K562 (cell line): ENCODE measurements at regions not wholly inside any gene's neighbourhood (a gene's known extent, or its start where the extent isn't known, plus 50 kb on each side); places are given as distances from the start of the nearest gene placed in this dataset.
A peak's percentile ranks its signal among the peaks of the same experiment; 100 is the strongest.

Experiments
- ATAC-seq: fragments of 200-7000 bp; cut with Tn5 transposase; 3 replicates; pipeline ENCODE4 v1.9.1; 2020; ENCODE audit warnings: moderate library complexity
- BruUV-seq: library from RNA; stranded (reverse); fragments of 400-500 nt; replicated peaks from 2 replicates; lab custom pipeline; 2021; lab: Mats Ljungman, UMichigan
- CTCF ChIA-PET: fragments of 300-600 bp; formaldehyde crosslinking; extraction: SDS; loops from one replicate; lab custom pipeline; 2021; ENCODE audit warnings: low intra/inter-chr PET ratio; lab: Yijun Ruan, JAX
- POLR2A ChIA-PET: fragments of 300-600, 350-650 bp; sonication (Branson Sonifier 250); formaldehyde crosslinking; extraction: SDS; loops from one replicate; lab custom pipeline; 2021; ENCODE audit warnings: antibody characterized with exemption, inconsistent platforms; lab: Yijun Ruan, JAX
- DNase-seq, 4 experiments: peaks; one replicate each; pipeline versions ENCODE4 v3.0.0 to v3.0.0-alpha.2; 2011 to 2018; ENCODE audit warnings: low spot score in 3 of 4, mixed read lengths in 3 of 4; ENCODE audit errors: extremely low read depth in 1 of 4
- FAIRE-seq: peaks from 2 replicates; lab custom pipeline; 2011; peaks lifted over from hg19 to GRCh38; lab: Jason Lieb, UNC
- H2AFZ ChIP-seq: 2 replicates; pipeline ENCODE4 v1.6.0; 2011; ENCODE audit warnings: low read depth, low read length, control low read depth, inconsistent platforms
- H3K27ac ChIP-seq: fragments of 200-600 bp; 3 replicates; pipeline ENCODE4 v1.8.0; 2011; ENCODE audit warnings: low read depth, mild to moderate bottlenecking, control low read depth, inconsistent platforms, low read length, moderate library complexity, mixed read lengths; ENCODE audit errors: extremely low read depth
- H3K27me3 ChIP-seq, 2 experiments: fragments of 300-600 bp in 1 of 2; 2 replicates in 1 of 2; 3 replicates in 1 of 2; pipeline versions ENCODE4 v1.6.0 to v1.8.0; 2011; ENCODE audit warnings: inconsistent platforms in 2 of 2, low read length in 2 of 2, mild to moderate bottlenecking in 1 of 2, mixed read lengths in 1 of 2, moderate library complexity in 1 of 2; ENCODE audit not compliant: control insufficient read depth in 2 of 2, insufficient read depth in 2 of 2
- H3K36me3 ChIP-seq: fragments of 300-600 bp; 3 replicates; pipeline ENCODE4 v1.8.0; 2011; ENCODE audit warnings: mild to moderate bottlenecking, low read length, inconsistent platforms; ENCODE audit not compliant: control insufficient read depth, insufficient read depth
- H3K4me1 ChIP-seq, 2 experiments: fragments of 200-600 bp in 1 of 2; replicated peaks in 1 of 2; 2 replicates in 1 of 2; 3 replicates in 1 of 2; pipeline versions ENCODE4 v1.5.1 to v1.8.0; 2011; ENCODE audit warnings: inconsistent platforms in 2 of 2, low read length in 2 of 2, mild to moderate bottlenecking in 1 of 2, mixed read lengths in 1 of 2, moderate library complexity in 1 of 2; ENCODE audit not compliant: control insufficient read depth in 2 of 2, insufficient read depth in 2 of 2
- H3K4me2 ChIP-seq: 2 replicates; pipeline ENCODE4 v1.6.1; 2011; ENCODE audit warnings: low read length, control low read depth, inconsistent platforms, mixed read lengths; ENCODE audit not compliant: insufficient read depth
- H3K4me3 ChIP-seq: fragments of 200-600 bp; sonication (generic), shearing (Covaris generic); 2 replicates; pipeline ENCODE4 v1.5.1; 2016; ENCODE audit warnings: control low read depth, inconsistent platforms
- H3K79me2 ChIP-seq: fragments of 200-600 bp; 3 replicates; pipeline ENCODE4 v1.8.0; 2011; ENCODE audit warnings: low read length, inconsistent platforms; ENCODE audit not compliant: control insufficient read depth, insufficient read depth
- H3K9ac ChIP-seq, 2 experiments: 2 replicates each; pipeline versions ENCODE4 v1.6.0 to v1.6.1; 2011; ENCODE audit warnings: low read depth in 2 of 2, low read length in 2 of 2, control low read depth in 1 of 2, inconsistent platforms in 1 of 2, mild to moderate bottlenecking in 1 of 2, mixed read lengths in 1 of 2; ENCODE audit not compliant: insufficient read depth in 1 of 2
- H3K9me1 ChIP-seq: one replicate; pipeline ENCODE4 v1.6.0; 2011; ENCODE audit warnings: inconsistent platforms, mild to moderate bottlenecking, low read length, moderate library complexity; ENCODE audit not compliant: control insufficient read depth, insufficient read depth
- H3K9me3 ChIP-seq: replicated peaks from 2 replicates; pipeline ENCODE4 v1.5.1; 2011; ENCODE audit warnings: low read depth, low read length, inconsistent platforms; ENCODE audit not compliant: control insufficient read depth, insufficient read depth
- H4K20me1 ChIP-seq: replicated peaks from 2 replicates; pipeline ENCODE4 v1.6.1; 2011; ENCODE audit warnings: low read length, inconsistent platforms, mixed read lengths; ENCODE audit not compliant: control insufficient read depth, insufficient read depth
- CEBPB ChIP-seq: fragments of 450-650 bp; IDR thresholded peaks from 2 replicates; pipeline ENCODE4 v1.6.1; 2016; ENCODE audit warnings: missing genetic modification characterization, missing compliant biosample characterization
- CEBPG ChIP-seq, 3 experiments: fragments of 200-800 bp in 1 of 3; sonication (Bioruptor generic) in 1 of 3; sonication (generic) in 1 of 3; formaldehyde crosslinking in 1 of 3; IDR thresholded peaks in 2 of 3; conservative IDR thresholded peaks in 1 of 3; 2 replicates each; pipeline versions ENCODE4 v1.6.1 to v1.8.0; 2016 to 2022; ENCODE audit warnings: missing compliant biosample characterization in 2 of 3, missing genetic modification characterization in 2 of 3, mild to moderate bottlenecking in 1 of 3, missing genetic modification reagents in 1 of 3
- DIDO1 ChIP-seq: fragments of 450-650 bp; IDR thresholded peaks from 2 replicates; pipeline ENCODE4 v1.6.1; 2016; ENCODE audit warnings: low read depth, missing biosample characterization, missing genetic modification characterization
- ELF2 ChIP-seq: fragments of 250-450 bp; sonication (Bioruptor Pico); IDR thresholded peaks from 2 replicates; pipeline ENCODE4 v1.5.0; 2021; ENCODE audit warnings: mild to moderate bottlenecking
- GABPB2 ChIP-seq: fragments of 250-450 bp; sonication (Bioruptor Pico); conservative IDR thresholded peaks from 2 replicates; pipeline ENCODE4 v1.5.1; 2021; ENCODE audit warnings: mild to moderate bottlenecking
- PHB ChIP-seq: fragments of 250-450 bp; sonication (Bioruptor Pico); IDR thresholded peaks from 2 replicates; pipeline ENCODE4 v1.5.0; 2021
- THRAP3 ChIP-seq: fragments of 450-650 bp; IDR thresholded peaks from 2 replicates; pipeline ENCODE4 v1.6.1; 2016; ENCODE audit warnings: mild to moderate bottlenecking, inconsistent platforms, borderline replicate concordance
- ZNF253 ChIP-seq: fragments of 250-450 bp; sonication (Bioruptor Pico); conservative IDR thresholded peaks from 2 replicates; pipeline ENCODE4 v1.6.1; 2021; ENCODE audit warnings: mild to moderate bottlenecking
- ZNF324 ChIP-seq: fragments of 250-450 bp; sonication (Bioruptor Pico); IDR thresholded peaks from 2 replicates; pipeline ENCODE4 v1.4.0; 2020; ENCODE audit warnings: mild to moderate bottlenecking
- ZNF589 ChIP-seq: fragments of 200-800 bp; sonication (Bioruptor generic); IDR thresholded peaks from 2 replicates; pipeline ENCODE4 v1.6.1; 2016; ENCODE audit warnings: low read depth, missing genetic modification characterization, missing compliant biosample characterization
- WGBS: fragments of 100-300 bp; shearing (Covaris generic); methylation state at CpG from one replicate; pipeline ENCODE4 v1.1.6; 2016; ENCODE audit warnings: low coverage, mixed read lengths; ENCODE audit not compliant: insufficient coverage; ENCODE audit errors: missing lambda C conversion rate; 5-methylcytosine and 5-hydroxymethylcytosine counted together
- in situ Hi-C: fragments of 300-500 bp; cut with MboI; formaldehyde crosslinking; loops from 4 replicates; pipeline ENCODE4 v1.15.0; 2018; ENCODE audit warnings: inconsistent platforms, mixed read lengths
- intact Hi-C: fragments of 100-400 bp; cut with micrococcal nuclease; formaldehyde crosslinking; loops from 2 replicates; pipeline ENCODE4 v1.14.2; 2022
- TF ChIP-seq, protein P1 (sequence below): sonication (generic); formaldehyde crosslinking; IDR thresholded peaks from 2 replicates; pipeline ENCODE4 v1.8.0; 2023; ENCODE audit warnings: mild to moderate bottlenecking, missing genetic modification reagents
- TF ChIP-seq, protein P2 (sequence below): fragments of 250-450 bp; sonication (Bioruptor Pico); IDR thresholded peaks from 2 replicates; pipeline ENCODE4 v1.4.0; 2020; ENCODE audit warnings: mild to moderate bottlenecking, moderate library complexity, borderline replicate concordance
- TF ChIP-seq, protein P3 (sequence below): fragments of 450-650 bp; formaldehyde crosslinking; IDR thresholded peaks from 2 replicates; pipeline ENCODE4 v1.4.0; 2020; ENCODE audit warnings: mild to moderate bottlenecking, mixed read lengths
- TF ChIP-seq, protein P4 (sequence below): fragments of 250-450 bp; sonication (Bioruptor Pico); IDR thresholded peaks from 2 replicates; pipeline ENCODE4 v1.5.1; 2021; ENCODE audit warnings: mild to moderate bottlenecking
- TF ChIP-seq, protein P5 (sequence below): fragments of 450-650 bp; formaldehyde crosslinking; IDR thresholded peaks from 2 replicates; pipeline ENCODE4 v1.4.0; 2020; ENCODE audit warnings: mild to moderate bottlenecking, moderate library complexity

DNA sequence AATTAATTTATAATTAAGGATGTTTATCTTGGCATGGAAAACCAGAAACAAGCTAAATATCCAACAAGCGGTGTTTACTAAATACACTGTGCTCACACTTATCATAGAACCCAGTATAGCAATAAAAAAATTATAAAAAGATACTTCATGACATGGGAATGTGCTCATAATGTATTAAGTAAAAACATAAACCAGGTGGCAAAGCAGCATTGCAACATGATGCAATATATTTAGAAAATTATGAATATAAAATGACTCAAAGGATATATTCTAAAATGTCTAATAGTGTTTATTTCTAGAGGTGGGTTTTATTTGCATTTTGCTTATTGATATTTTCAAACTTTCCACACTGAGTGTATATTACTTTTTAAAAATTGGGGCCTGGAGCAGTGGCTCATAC lies 84.4 kb upstream of the ATL2 start:
- DNase-seq, result no peak
- CTCF ChIA-PET, result no interaction called here
- FAIRE-seq, result no peak
- 0 out of 2 replicates have a peak, but pooled peaks have one; percentile 15 for TF ChIP-seq CEBPB (tag)
- no peak for TF ChIP-seq ZNF589 (CRISPR knock-in tag)
- no peak for TF ChIP-seq PHB (CRISPR knock-in tag)
- no peak for TF ChIP-seq ZNF324
- TF ChIP-seq, protein P1, sequence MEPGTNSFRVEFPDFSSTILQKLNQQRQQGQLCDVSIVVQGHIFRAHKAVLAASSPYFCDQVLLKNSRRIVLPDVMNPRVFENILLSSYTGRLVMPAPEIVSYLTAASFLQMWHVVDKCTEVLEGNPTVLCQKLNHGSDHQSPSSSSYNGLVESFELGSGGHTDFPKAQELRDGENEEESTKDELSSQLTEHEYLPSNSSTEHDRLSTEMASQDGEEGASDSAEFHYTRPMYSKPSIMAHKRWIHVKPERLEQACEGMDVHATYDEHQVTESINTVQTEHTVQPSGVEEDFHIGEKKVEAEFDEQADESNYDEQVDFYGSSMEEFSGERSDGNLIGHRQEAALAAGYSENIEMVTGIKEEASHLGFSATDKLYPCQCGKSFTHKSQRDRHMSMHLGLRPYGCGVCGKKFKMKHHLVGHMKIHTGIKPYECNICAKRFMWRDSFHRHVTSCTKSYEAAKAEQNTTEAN (CRISPR knock-in tag), result no peak
- TF ChIP-seq CEBPG (CRISPR knock-in tag; IDR thresholded peaks at IDR 0.05), result no peak
- peak; percentile 48 to 73 for TF ChIP-seq CEBPG (tag; conservative IDR thresholded peaks at IDR 0.05 in 1 of 2, IDR thresholded peaks at IDR 0.05 in 1 of 2)
- no peak for TF ChIP-seq ELF2 (CRISPR knock-in tag)
- TF ChIP-seq DIDO1 (tag), result no peak
- TF ChIP-seq, protein P2, sequence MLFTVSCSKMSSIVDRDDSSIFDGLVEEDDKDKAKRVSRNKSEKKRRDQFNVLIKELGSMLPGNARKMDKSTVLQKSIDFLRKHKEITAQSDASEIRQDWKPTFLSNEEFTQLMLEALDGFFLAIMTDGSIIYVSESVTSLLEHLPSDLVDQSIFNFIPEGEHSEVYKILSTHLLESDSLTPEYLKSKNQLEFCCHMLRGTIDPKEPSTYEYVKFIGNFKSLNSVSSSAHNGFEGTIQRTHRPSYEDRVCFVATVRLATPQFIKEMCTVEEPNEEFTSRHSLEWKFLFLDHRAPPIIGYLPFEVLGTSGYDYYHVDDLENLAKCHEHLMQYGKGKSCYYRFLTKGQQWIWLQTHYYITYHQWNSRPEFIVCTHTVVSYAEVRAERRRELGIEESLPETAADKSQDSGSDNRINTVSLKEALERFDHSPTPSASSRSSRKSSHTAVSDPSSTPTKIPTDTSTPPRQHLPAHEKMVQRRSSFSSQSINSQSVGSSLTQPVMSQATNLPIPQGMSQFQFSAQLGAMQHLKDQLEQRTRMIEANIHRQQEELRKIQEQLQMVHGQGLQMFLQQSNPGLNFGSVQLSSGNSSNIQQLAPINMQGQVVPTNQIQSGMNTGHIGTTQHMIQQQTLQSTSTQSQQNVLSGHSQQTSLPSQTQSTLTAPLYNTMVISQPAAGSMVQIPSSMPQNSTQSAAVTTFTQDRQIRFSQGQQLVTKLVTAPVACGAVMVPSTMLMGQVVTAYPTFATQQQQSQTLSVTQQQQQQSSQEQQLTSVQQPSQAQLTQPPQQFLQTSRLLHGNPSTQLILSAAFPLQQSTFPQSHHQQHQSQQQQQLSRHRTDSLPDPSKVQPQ (CRISPR knock-in tag), result no peak
- TF ChIP-seq, protein P3, sequence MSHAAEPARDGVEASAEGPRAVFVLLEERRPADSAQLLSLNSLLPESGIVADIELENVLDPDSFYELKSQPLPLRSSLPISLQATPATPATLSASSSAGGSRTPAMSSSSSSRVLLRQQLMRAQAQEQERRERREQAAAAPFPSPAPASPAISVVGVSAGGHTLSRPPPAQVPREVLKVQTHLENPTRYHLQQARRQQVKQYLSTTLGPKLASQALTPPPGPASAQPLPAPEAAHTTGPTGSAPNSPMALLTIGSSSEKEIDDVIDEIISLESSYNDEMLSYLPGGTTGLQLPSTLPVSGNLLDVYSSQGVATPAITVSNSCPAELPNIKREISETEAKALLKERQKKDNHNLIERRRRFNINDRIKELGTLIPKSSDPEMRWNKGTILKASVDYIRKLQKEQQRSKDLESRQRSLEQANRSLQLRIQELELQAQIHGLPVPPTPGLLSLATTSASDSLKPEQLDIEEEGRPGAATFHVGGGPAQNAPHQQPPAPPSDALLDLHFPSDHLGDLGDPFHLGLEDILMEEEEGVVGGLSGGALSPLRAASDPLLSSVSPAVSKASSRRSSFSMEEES (CRISPR knock-in tag), result no peak
- TF ChIP-seq, protein P4, sequence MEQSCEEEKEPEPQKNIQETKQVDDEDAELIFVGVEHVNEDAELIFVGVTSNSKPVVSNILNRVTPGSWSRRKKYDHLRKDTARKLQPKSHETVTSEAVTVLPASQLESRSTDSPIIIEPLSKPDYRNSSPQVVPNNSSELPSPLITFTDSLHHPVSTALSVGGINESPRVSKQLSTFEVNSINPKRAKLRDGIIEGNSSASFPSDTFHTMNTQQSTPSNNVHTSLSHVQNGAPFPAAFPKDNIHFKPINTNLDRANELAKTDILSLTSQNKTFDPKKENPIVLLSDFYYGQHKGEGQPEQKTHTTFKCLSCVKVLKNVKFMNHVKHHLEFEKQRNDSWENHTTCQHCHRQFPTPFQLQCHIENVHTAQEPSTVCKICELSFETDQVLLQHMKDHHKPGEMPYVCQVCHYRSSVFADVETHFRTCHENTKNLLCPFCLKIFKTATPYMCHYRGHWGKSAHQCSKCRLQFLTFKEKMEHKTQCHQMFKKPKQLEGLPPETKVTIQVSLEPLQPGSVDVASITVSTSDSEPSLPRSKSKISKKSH, result no peak
- no peak for TF ChIP-seq THRAP3
- TF ChIP-seq, protein P5, sequence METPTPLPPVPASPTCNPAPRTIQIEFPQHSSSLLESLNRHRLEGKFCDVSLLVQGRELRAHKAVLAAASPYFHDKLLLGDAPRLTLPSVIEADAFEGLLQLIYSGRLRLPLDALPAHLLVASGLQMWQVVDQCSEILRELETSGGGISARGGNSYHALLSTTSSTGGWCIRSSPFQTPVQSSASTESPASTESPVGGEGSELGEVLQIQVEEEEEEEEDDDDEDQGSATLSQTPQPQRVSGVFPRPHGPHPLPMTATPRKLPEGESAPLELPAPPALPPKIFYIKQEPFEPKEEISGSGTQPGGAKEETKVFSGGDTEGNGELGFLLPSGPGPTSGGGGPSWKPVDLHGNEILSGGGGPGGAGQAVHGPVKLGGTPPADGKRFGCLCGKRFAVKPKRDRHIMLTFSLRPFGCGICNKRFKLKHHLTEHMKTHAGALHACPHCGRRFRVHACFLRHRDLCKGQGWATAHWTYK (CRISPR knock-in tag), result no peak
- TF ChIP-seq ZNF253, result no peak
- no peak for TF ChIP-seq GABPB2

More for the DNA sequence above, 84.4 kb upstream of the ATL2 start:
- H3K4me1 ChIP-seq, result peaks cover 4 to 8% of the 10 kb centered on the region in 2 experiments; a peak in 4 of 5 replicates
- no peaks in the 10 kb centered on the region for H4K20me1 ChIP-seq
- no peak overlapping the region for H3K27ac ChIP-seq
- H3K4me2 ChIP-seq, result no peak overlapping the region
- intact Hi-C loops, result no loop called here
- H2AFZ ChIP-seq, result no peak overlapping the region
- H3K36me3 ChIP-seq, result no peaks in the 10 kb centered on the region
- no peak overlapping the region for H3K4me3 ChIP-seq
- BruUV-seq, result no TSS peak
- peaks cover 0 to 9% of the 10 kb centered on the region in 2 experiments; a peak in 1 of 5 replicates for H3K27me3 ChIP-seq
- H3K9me3 ChIP-seq, result no peaks in the 10 kb centered on the region
- POLR2A ChIA-PET, result no interaction called here
- H3K9ac ChIP-seq, result no peak overlapping the region
- in situ Hi-C loops, result no loop called here
- no peaks in the 10 kb centered on the region for H3K79me2 ChIP-seq
- H3K9me1 ChIP-seq, result no peaks in the 10 kb centered on the region
- 41% methylated on average over 1 of the region's 1 CpG for WGBS
- no peak for ATAC-seq
